ENCODE measurements at regions not wholly inside any gene's neighbourhood (a gene's known extent, or its start where the extent isn't known, plus 50 kb on each side); places are given as distances from the start of the nearest gene placed in this dataset.
"Not testable (repeated sequence)": the region's sequence is repeated elsewhere in the genome, so short reads cannot be mapped to it uniquely, and the experiment has no call there.

- Histone ChIP-seq H3K27me3 (no peaks in the 10 kb centered on the region), H3K4me3 (no peak overlapping the region), H3K9me3 (no peaks in the 10 kb centered on the region), H3K36me3 (no peaks in the 10 kb centered on the region), H3K4me1 (peaks cover 0 to 16% of the 10 kb centered on the region in 2 donors), H3K27ac (no peak overlapping the region)
- no peak for TF ChIP-seq CTCF (IDR thresholded peaks at IDR 0.05)
- no peak for DNase-seq (ENCODE audit: low spot score)
Measured at GRCh38 chr2:65605743-65606058, 173.3 kb upstream of the SPRED2 start.

GRCh38 chr2:65605058-65605742, 172.8 kb upstream of the SPRED2 start:
- Histone ChIP-seq H3K4me1 (peaks cover 0 to 16% of the 10 kb centered on the region in 2 donors), H3K36me3 (no peaks in the 10 kb centered on the region), H3K9me3 (no peaks in the 10 kb centered on the region), H3K4me3 (no peak overlapping the region), H3K27me3 (no peaks in the 10 kb centered on the region), H3K27ac (no peak overlapping the region)
- DNase-seq (ENCODE audit: low spot score), result no peak
- no peak for TF ChIP-seq CTCF (IDR thresholded peaks at IDR 0.05)

- no peak for DNase-seq (ENCODE audit: low spot score)
- Histone ChIP-seq H3K4me3 (no peak overlapping the region), H3K9me3 (no peaks in the 10 kb centered on the region), H3K27me3 (no peaks in the 10 kb centered on the region), H3K4me1 (peaks cover 0 to 16% of the 10 kb centered on the region in 2 donors), H3K27ac (no peak overlapping the region), H3K36me3 (no peaks in the 10 kb centered on the region)
- no peak for TF ChIP-seq CTCF (IDR thresholded peaks at IDR 0.05)
Measured at GRCh38 chr2:65604246-65604645, 171.8 kb upstream of the SPRED2 start.

GRCh38 chr2:65602603-65603235, 170.3 kb upstream of the SPRED2 start:
- Histone ChIP-seq H3K36me3 (no peaks in the 10 kb centered on the region), H3K27me3 (no peaks in the 10 kb centered on the region), H3K27ac (no peak overlapping the region), H3K4me3 (no peak overlapping the region), H3K9me3 (no peaks in the 10 kb centered on the region), H3K4me1 (peaks cover 0 to 16% of the 10 kb centered on the region in 2 donors)
- TF ChIP-seq CTCF (IDR thresholded peaks at IDR 0.05), result no peak
- no peak for DNase-seq (ENCODE audit: low spot score)

GRCh38 chr2:65600871-65601270, 168.5 kb upstream of the SPRED2 start:
- H3K4me3 ChIP-seq; H3K9me3 ChIP-seq; H3K36me3 ChIP-seq; H3K27ac ChIP-seq; H3K27me3 ChIP-seq; DNase-seq (ENCODE audit: low spot score): not testable (repeated sequence)
- H3K4me1 ChIP-seq, result peaks cover 0 to 16% of the 10 kb centered on the region in 2 donors

GRCh38 chr2:65600351-65600750, 168.0 kb upstream of the SPRED2 start:
- not testable (repeated sequence) for H3K4me3 ChIP-seq; H3K36me3 ChIP-seq; H3K27me3 ChIP-seq; DNase-seq (ENCODE audit: low spot score); H3K9me3 ChIP-seq; H3K27ac ChIP-seq
- H3K4me1 ChIP-seq, result peaks cover 0 to 14% of the 10 kb centered on the region in 2 donors

GRCh38 chr2:65599693-65600092, 167.3 kb upstream of the SPRED2 start:
- Histone ChIP-seq H3K36me3 (no peaks in the 10 kb centered on the region), H3K27ac (no peak overlapping the region), H3K27me3 (no peaks in the 10 kb centered on the region), H3K4me3 (no peak overlapping the region), H3K4me1 (peaks cover 0 to 7% of the 10 kb centered on the region in 2 donors), H3K9me3 (peaks cover 0 to under 1% of the 10 kb centered on the region in 2 donors)
- peak; percentile 44 for DNase-seq (ENCODE audit: low spot score)
- no peak for TF ChIP-seq CTCF (IDR thresholded peaks at IDR 0.05)

Measured in right atrium auricular region (tissue), 2 donors.